HEK293 (cell line): ENCODE measurements at regions not wholly inside any gene's neighbourhood (a gene's known extent, or its start where the extent isn't known, plus 50 kb on each side); places are given as distances from the start of the nearest gene placed in this dataset.

ENCODE experiments used
- CTCF ChIA-PET: fragments of 350-600 bp; formaldehyde crosslinking; extraction: SDS; loops from one replicate; lab custom pipeline; 2021; ENCODE audit warnings: antibody characterized with exemption; lab: Yijun Ruan, JAX
- POLR2A ChIA-PET: fragments of 300-600 bp; formaldehyde crosslinking; extraction: SDS; loops from one replicate; lab custom pipeline; 2020; ENCODE audit warnings: antibody characterized with exemption, inconsistent platforms; lab: Yijun Ruan, JAX
- H3K27ac ChIP-seq: fragments of 200-500 bp; sonication (Bioruptor generic); 2 replicates; pipeline ENCODE4 v1.5.1; 2014; ENCODE audit warnings: low read depth, low read length, control low read depth, inconsistent platforms; ENCODE audit errors: extremely low read depth
- H3K36me3 ChIP-seq, 2 experiments: fragments of 200-500 bp in 1 of 2; sonication (Bioruptor generic) in 1 of 2; 1 replicate in 1 of 2; 2 replicates in 1 of 2; pipeline ENCODE4 v1.5.1; 2014 to 2017; ENCODE audit warnings: inconsistent platforms in 2 of 2, low read length in 2 of 2; ENCODE audit not compliant: control insufficient read depth in 2 of 2, insufficient read depth in 1 of 2
- H3K4me1 ChIP-seq: fragments of 200-500 bp; sonication (Bioruptor generic); 2 replicates; pipeline ENCODE4 v1.5.1; 2014; ENCODE audit warnings: mild to moderate bottlenecking, low read length, inconsistent platforms; ENCODE audit not compliant: control insufficient read depth, insufficient read depth
- H3K4me3 ChIP-seq: 2 replicates; pipeline ENCODE4 v1.5.1; 2011; ENCODE audit warnings: low read depth, mild to moderate bottlenecking, control low read depth, low read length, moderate library complexity
- H3K9me3 ChIP-seq: fragments of 200-500 bp; sonication (Bioruptor generic); 2 replicates; pipeline ENCODE4 v1.5.1; 2014; ENCODE audit warnings: low read depth, low read length, inconsistent platforms; ENCODE audit not compliant: control insufficient read depth, insufficient read depth
- GFI1B ChIP-seq: fragments of 450-650 bp; formaldehyde crosslinking; IDR thresholded peaks from 2 replicates; pipeline ENCODE4 v1.5.1; 2016; ENCODE audit warnings: missing biosample characterization, missing genetic modification characterization
- GLI2 ChIP-seq: fragments of 450-650 bp; formaldehyde crosslinking; IDR thresholded peaks from 2 replicates; pipeline ENCODE4; 2017; ENCODE audit warnings: missing biosample characterization, missing genetic modification characterization, low read depth, borderline replicate concordance
- KLF7 ChIP-seq: fragments of 450-650 bp; formaldehyde crosslinking; IDR thresholded peaks from 2 replicates; pipeline ENCODE4 v1.5.1; 2016; ENCODE audit warnings: missing biosample characterization, missing genetic modification characterization, borderline replicate concordance
- KLF8 ChIP-seq: fragments of 450-650 bp; formaldehyde crosslinking; IDR thresholded peaks from 2 replicates; pipeline ENCODE4 v1.5.1; 2016; ENCODE audit warnings: missing biosample characterization, missing genetic modification characterization
- MEIS1 ChIP-seq: sonication (generic); formaldehyde crosslinking; IDR thresholded peaks from 2 replicates; pipeline ENCODE4 v1.8.1; 2022; ENCODE audit warnings: missing genetic modification reagents, mild to moderate bottlenecking, borderline replicate concordance
- MYNN ChIP-seq: fragments of 450-650 bp; formaldehyde crosslinking; IDR thresholded peaks from 2 replicates; pipeline ENCODE4 v1.5.1; 2016; ENCODE audit warnings: missing biosample characterization, missing genetic modification characterization, borderline replicate concordance
- OSR2 ChIP-seq: fragments of 450-650 bp; formaldehyde crosslinking; IDR thresholded peaks from 2 replicates; pipeline ENCODE4 v1.5.1; 2016; ENCODE audit warnings: missing biosample characterization, missing genetic modification characterization
- SP2 ChIP-seq: fragments of 450-650 bp; formaldehyde crosslinking; IDR thresholded peaks from 2 replicates; pipeline ENCODE4 v1.5.1; 2016; ENCODE audit warnings: missing biosample characterization, missing genetic modification characterization
- SP7 ChIP-seq: fragments of 450-650 bp; formaldehyde crosslinking; IDR thresholded peaks from 2 replicates; pipeline ENCODE4 v1.5.1; 2016; ENCODE audit warnings: missing biosample characterization, missing genetic modification characterization
- TCF7L2 ChIP-seq: IDR thresholded peaks from 2 replicates; pipeline ENCODE4 v1.6.1; 2011; ENCODE audit warnings: low read depth, mild to moderate bottlenecking, inconsistent platforms, low read length, moderate library complexity, borderline replicate concordance
- ZBTB17 ChIP-seq: fragments of 450-650 bp; formaldehyde crosslinking; IDR thresholded peaks from 2 replicates; pipeline ENCODE4 v1.5.1; 2016; ENCODE audit warnings: missing biosample characterization, missing genetic modification characterization
- ZBTB21 ChIP-seq: fragments of 450-650 bp; formaldehyde crosslinking; IDR thresholded peaks from 2 replicates; pipeline ENCODE4 v1.5.1; 2017; ENCODE audit warnings: missing biosample characterization, missing genetic modification characterization
- ZNF140 ChIP-seq: fragments of 450-650 bp; formaldehyde crosslinking; IDR thresholded peaks from 2 replicates; pipeline ENCODE4 v1.5.1; 2016; ENCODE audit warnings: missing biosample characterization, missing genetic modification characterization
- ZNF184 ChIP-seq: fragments of 450-650 bp; IDR thresholded peaks from 2 replicates; pipeline ENCODE4 v1.5.1; 2018; ENCODE audit warnings: missing biosample characterization, mild to moderate bottlenecking, missing genetic modification characterization
- ZNF2 ChIP-seq: fragments of 450-650 bp; formaldehyde crosslinking; IDR thresholded peaks from 2 replicates; pipeline ENCODE4 v1.5.1; 2016; ENCODE audit warnings: missing biosample characterization, missing genetic modification characterization
- ZNF202 ChIP-seq: fragments of 450-650 bp; formaldehyde crosslinking; IDR thresholded peaks from 2 replicates; pipeline ENCODE4 v1.5.1; 2016; ENCODE audit warnings: missing biosample characterization, missing genetic modification characterization, borderline replicate concordance
- ZNF248 ChIP-seq: fragments of 450-650 bp; formaldehyde crosslinking; IDR thresholded peaks from 2 replicates; pipeline ENCODE4 v1.5.1; 2017; ENCODE audit warnings: missing biosample characterization, missing genetic modification characterization
- ZNF324 ChIP-seq: fragments of 450-650 bp; formaldehyde crosslinking; IDR thresholded peaks from 2 replicates; pipeline ENCODE4 v1.5.1; 2016; ENCODE audit warnings: missing biosample characterization, missing genetic modification characterization
- ZNF394 ChIP-seq: fragments of 450-650 bp; formaldehyde crosslinking; IDR thresholded peaks from 2 replicates; pipeline ENCODE4 v1.5.1; 2016; ENCODE audit warnings: missing biosample characterization, missing genetic modification characterization, mild to moderate bottlenecking, moderate library complexity, borderline replicate concordance
- ZNF521 ChIP-seq: fragments of 450-650 bp; formaldehyde crosslinking; IDR thresholded peaks from 2 replicates; pipeline ENCODE4 v1.5.1; 2017; ENCODE audit warnings: missing biosample characterization, mild to moderate bottlenecking, missing genetic modification characterization
- ZNF558 ChIP-seq: fragments of 450-650 bp; formaldehyde crosslinking; IDR thresholded peaks from 2 replicates; pipeline ENCODE4 v1.5.1; 2016; ENCODE audit warnings: missing biosample characterization, missing genetic modification characterization
- ZNF610 ChIP-seq: fragments of 450-650 bp; formaldehyde crosslinking; IDR thresholded peaks from 2 replicates; pipeline ENCODE4 v1.5.1; 2016; ENCODE audit warnings: missing biosample characterization, missing genetic modification characterization, borderline replicate concordance
- ZNF629 ChIP-seq: fragments of 450-650 bp; formaldehyde crosslinking; IDR thresholded peaks from 2 replicates; pipeline ENCODE4 v1.5.1; 2017; ENCODE audit warnings: missing biosample characterization, missing genetic modification characterization
- ZNF660 ChIP-seq: fragments of 450-650 bp; IDR thresholded peaks from 2 replicates; pipeline ENCODE4 v1.5.1; 2018; ENCODE audit warnings: missing biosample characterization, mild to moderate bottlenecking, missing genetic modification characterization
- ZNF677 ChIP-seq: fragments of 450-650 bp; IDR thresholded peaks from 2 replicates; pipeline ENCODE4 v1.5.0; 2018; ENCODE audit warnings: missing biosample characterization, mild to moderate bottlenecking, missing genetic modification characterization, moderate library complexity
- ZNF843 ChIP-seq: fragments of 450-650 bp; formaldehyde crosslinking; IDR thresholded peaks from 2 replicates; pipeline ENCODE4 v1.5.1; 2016; ENCODE audit warnings: missing biosample characterization, missing genetic modification characterization
- TF ChIP-seq, protein P1 (sequence below): fragments of 450-650 bp; formaldehyde crosslinking; IDR thresholded peaks from 2 replicates; pipeline ENCODE4 v1.5.1; 2017; ENCODE audit warnings: missing biosample characterization, missing genetic modification characterization
- TF ChIP-seq, protein P2 (sequence below): fragments of 450-650 bp; formaldehyde crosslinking; IDR thresholded peaks from 2 replicates; pipeline ENCODE4 v1.5.1; 2017; ENCODE audit warnings: missing biosample characterization, mild to moderate bottlenecking, missing genetic modification characterization, moderate library complexity
- TF ChIP-seq, protein P3 (sequence below): fragments of 450-650 bp; formaldehyde crosslinking; IDR thresholded peaks from 2 replicates; pipeline ENCODE4 v1.5.1; 2016; ENCODE audit warnings: missing biosample characterization, missing genetic modification characterization
- TF ChIP-seq, protein P4 (sequence below): fragments of 450-650 bp; formaldehyde crosslinking; IDR thresholded peaks from 2 replicates; pipeline ENCODE4 v1.5.1; 2016; ENCODE audit warnings: missing biosample characterization, missing genetic modification characterization
- TF ChIP-seq, protein P5 (sequence below): fragments of 450-650 bp; formaldehyde crosslinking; IDR thresholded peaks from 2 replicates; pipeline ENCODE4 v1.5.1; 2016; ENCODE audit warnings: missing biosample characterization, missing genetic modification characterization

DNA sequence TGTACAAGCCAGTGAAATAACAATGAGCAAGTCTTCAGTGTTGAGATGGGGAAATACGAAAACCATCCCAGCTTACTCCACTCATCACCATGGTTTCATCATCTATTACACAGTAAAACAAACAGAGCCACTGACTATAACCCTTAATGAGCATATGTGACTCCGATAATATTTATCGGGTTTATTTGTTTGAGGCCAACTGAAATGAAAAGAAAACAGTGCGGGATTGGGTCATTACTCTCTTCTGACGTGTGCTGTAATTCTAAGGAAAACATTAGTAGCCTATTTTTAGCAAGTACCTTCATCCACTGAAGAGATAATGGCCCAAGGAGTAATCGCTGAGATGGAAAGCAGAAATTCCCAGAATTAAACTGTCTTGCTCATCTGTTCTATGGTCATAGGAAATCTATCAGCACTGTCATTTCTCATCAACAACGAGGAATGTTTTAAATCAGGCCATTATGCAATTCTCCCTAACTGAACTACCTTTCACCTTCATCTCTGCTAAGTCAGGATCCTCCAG is 716.5 kb downstream of the INHBA start:
- ChIA-PET POLR2A (no interaction called here), CTCF (interaction anchor here (2.5 kb wide), 1 partner anchor 17 kb away, joined by 8 read pairs; no protein-coding TSS in a partner anchor)
- Histone ChIP-seq H3K4me3 (no peak overlapping the region), H3K9me3 (no peaks in the 10 kb centered on the region), H3K36me3 (no peaks in the 10 kb centered on the region), H3K4me1 (peaks cover 13% of the 10 kb centered on the region), H3K27ac (peak overlapping the region; percentile 43)
- TF ChIP-seq KLF7 (0 out of 2 replicates have a peak, but pooled peaks have one; percentile 54), ZNF610 (peak; percentile 73; the same call in 1 of the 2 replicates), ZNF521 (tag by site-specific recombination) (no peak), ZNF140 (no peak), ZNF248 (tag by site-specific recombination) (no peak), ZNF202 (tag by site-specific recombination) (no peak), ZNF184 (tag by site-specific recombination) (peak; percentile 56; the same call in 1 of the 2 replicates), MEIS1 (CRISPR knock-in tag) (no peak), ZNF677 (tag by site-specific recombination) (no peak), ZNF843 (tag by site-specific recombination) (peak; percentile 99), ZNF394 (tag by site-specific recombination) (peak; percentile 59), KLF8 (tag by site-specific recombination) (peak; percentile 81), ZBTB21 (peak; percentile 89), GLI2 (tag by site-specific recombination) (peak; percentile 88; the same call in 1 of the 2 replicates), TCF7L2 (peak; percentile 92), MYNN (tag by site-specific recombination) (no peak; the same call in 1 of the 2 replicates), ZNF629 (peak; percentile 95), SP7 (tag by site-specific recombination) (peak; percentile 66; the same call in 1 of the 2 replicates), ZNF558 (tag by site-specific recombination) (peak; percentile 84; the same call in 1 of the 2 replicates), ZBTB17 (tag by site-specific recombination) (peak; percentile 81), OSR2 (tag by site-specific recombination) (peak; percentile 98), GFI1B (tag by site-specific recombination) (peak; percentile 94), ZNF660 (tag by site-specific recombination) (peak; percentile 59), ZNF324 (peak; percentile 61; the same call in 1 of the 2 replicates), SP2 (peak; percentile 23; the same call in 1 of the 2 replicates), ZNF2 (tag by site-specific recombination) (peak; percentile 75; the same call in 1 of the 2 replicates)
- TF ChIP-seq, protein P1, sequence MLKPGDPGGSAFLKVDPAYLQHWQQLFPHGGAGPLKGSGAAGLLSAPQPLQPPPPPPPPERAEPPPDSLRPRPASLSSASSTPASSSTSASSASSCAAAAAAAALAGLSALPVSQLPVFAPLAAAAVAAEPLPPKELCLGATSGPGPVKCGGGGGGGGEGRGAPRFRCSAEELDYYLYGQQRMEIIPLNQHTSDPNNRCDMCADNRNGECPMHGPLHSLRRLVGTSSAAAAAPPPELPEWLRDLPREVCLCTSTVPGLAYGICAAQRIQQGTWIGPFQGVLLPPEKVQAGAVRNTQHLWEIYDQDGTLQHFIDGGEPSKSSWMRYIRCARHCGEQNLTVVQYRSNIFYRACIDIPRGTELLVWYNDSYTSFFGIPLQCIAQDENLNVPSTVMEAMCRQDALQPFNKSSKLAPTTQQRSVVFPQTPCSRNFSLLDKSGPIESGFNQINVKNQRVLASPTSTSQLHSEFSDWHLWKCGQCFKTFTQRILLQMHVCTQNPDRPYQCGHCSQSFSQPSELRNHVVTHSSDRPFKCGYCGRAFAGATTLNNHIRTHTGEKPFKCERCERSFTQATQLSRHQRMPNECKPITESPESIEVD (tag by site-specific recombination): peak; percentile 96
- TF ChIP-seq, protein P2, sequence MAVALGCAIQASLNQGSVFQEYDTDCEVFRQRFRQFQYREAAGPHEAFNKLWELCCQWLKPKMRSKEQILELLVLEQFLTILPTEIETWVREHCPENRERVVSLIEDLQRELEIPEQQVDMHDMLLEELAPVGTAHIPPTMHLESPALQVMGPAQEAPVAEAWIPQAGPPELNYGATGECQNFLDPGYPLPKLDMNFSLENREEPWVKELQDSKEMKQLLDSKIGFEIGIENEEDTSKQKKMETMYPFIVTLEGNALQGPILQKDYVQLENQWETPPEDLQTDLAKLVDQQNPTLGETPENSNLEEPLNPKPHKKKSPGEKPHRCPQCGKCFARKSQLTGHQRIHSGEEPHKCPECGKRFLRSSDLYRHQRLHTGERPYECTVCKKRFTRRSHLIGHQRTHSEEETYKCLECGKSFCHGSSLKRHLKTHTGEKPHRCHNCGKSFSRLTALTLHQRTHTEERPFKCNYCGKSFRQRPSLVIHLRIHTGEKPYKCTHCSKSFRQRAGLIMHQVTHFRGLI: peak; percentile 78; the same call in 1 of the 2 replicates
- TF ChIP-seq, protein P3, sequence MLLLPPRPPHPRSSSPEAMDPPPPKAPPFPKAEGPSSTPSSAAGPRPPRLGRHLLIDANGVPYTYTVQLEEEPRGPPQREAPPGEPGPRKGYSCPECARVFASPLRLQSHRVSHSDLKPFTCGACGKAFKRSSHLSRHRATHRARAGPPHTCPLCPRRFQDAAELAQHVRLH: peak; percentile 52; the same call in 1 of the 2 replicates
- TF ChIP-seq, protein P4, sequence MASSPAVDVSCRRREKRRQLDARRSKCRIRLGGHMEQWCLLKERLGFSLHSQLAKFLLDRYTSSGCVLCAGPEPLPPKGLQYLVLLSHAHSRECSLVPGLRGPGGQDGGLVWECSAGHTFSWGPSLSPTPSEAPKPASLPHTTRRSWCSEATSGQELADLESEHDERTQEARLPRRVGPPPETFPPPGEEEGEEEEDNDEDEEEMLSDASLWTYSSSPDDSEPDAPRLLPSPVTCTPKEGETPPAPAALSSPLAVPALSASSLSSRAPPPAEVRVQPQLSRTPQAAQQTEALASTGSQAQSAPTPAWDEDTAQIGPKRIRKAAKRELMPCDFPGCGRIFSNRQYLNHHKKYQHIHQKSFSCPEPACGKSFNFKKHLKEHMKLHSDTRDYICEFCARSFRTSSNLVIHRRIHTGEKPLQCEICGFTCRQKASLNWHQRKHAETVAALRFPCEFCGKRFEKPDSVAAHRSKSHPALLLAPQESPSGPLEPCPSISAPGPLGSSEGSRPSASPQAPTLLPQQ (tag by site-specific recombination): peak; percentile 83
- TF ChIP-seq, protein P5, sequence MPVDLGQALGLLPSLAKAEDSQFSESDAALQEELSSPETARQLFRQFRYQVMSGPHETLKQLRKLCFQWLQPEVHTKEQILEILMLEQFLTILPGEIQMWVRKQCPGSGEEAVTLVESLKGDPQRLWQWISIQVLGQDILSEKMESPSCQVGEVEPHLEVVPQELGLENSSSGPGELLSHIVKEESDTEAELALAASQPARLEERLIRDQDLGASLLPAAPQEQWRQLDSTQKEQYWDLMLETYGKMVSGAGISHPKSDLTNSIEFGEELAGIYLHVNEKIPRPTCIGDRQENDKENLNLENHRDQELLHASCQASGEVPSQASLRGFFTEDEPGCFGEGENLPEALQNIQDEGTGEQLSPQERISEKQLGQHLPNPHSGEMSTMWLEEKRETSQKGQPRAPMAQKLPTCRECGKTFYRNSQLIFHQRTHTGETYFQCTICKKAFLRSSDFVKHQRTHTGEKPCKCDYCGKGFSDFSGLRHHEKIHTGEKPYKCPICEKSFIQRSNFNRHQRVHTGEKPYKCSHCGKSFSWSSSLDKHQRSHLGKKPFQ: peak; percentile 64; the same call in 1 of the 2 replicates
